Stomach (tissue), 8 donors: ENCODE measurements at regions not wholly inside any gene's neighbourhood (a gene's known extent, or its start where the extent isn't known, plus 50 kb on each side); places are given as distances from the start of the nearest gene placed in this dataset.

Experiments used
- DNase-seq, 2 donors: peaks; one replicate each; pipeline versions ENCODE4 v3.0.0 to v3.0.0-alpha.2; 2013 to 2019
- H3K27ac ChIP-seq, 5 donors: fragments of 200-600 bp in 4 of 5; sonication (generic) in 4 of 5; one replicate each; pipeline ENCODE4 v1.5.1; 2013 to 2019; ENCODE audit warnings: mild to moderate bottlenecking in 1 of 5, moderate library complexity in 1 of 5
- H3K27me3 ChIP-seq, 3 donors: fragments of 200-600 bp; sonication (generic); one replicate each; pipeline ENCODE4 v1.5.1; 2017 to 2019; ENCODE audit warnings: mixed run types in 1 of 3
- H3K36me3 ChIP-seq, 4 donors: fragments of 200-600 bp; sonication (generic); 1 replicate in 3 of 4; 2 replicates in 1 of 4; pipeline ENCODE4 v1.5.1; 2016 to 2019
- H3K4me1 ChIP-seq, 4 donors: fragments of 200-600 bp; sonication (generic); one replicate each; pipeline ENCODE4 v1.5.1; 2016 to 2019
- H3K4me3 ChIP-seq, 4 donors: fragments of 200-600 bp; sonication (generic) in 3 of 4; one replicate each; pipeline ENCODE4 v1.5.1; 2016 to 2019; ENCODE audit warnings: mild to moderate bottlenecking in 1 of 4
- H3K9me3 ChIP-seq, 4 donors: fragments of 200-600 bp; sonication (generic); one replicate each; pipeline ENCODE4 v1.5.1; 2016 to 2019
- EP300 ChIP-seq: sonication (generic); formaldehyde crosslinking; IDR thresholded peaks from one replicate; pipeline ENCODE4 v1.6.1; 2017; ENCODE audit warnings: antibody characterized with exemption
- POLR2A ChIP-seq, 4 donors: fragments of 450-650 bp; IDR thresholded peaks; one replicate each; pipeline ENCODE4 v1.6.1; 2016; ENCODE audit warnings: antibody characterized with exemption in 4 of 4, control low read depth in 2 of 4, mild to moderate bottlenecking in 1 of 4, moderate library complexity in 1 of 4
- POLR2AphosphoS5 ChIP-seq, 3 donors: sonication (generic); formaldehyde crosslinking; IDR thresholded peaks; one replicate each; pipeline ENCODE4 v1.6.1; 2016; ENCODE audit warnings: antibody characterized with exemption in 3 of 3
- WGBS, 5 donors: extraction: QIAGEN DNeasy Blood & Tissue Kit in 3 of 5; methylation state at CpG; one replicate each; pipeline versions ENCODE4 v1.1.5 to v1.1.7; 2013 to 2018; 5-methylcytosine and 5-hydroxymethylcytosine counted together
- intact Hi-C: fragments of 100-400 bp; cut with DNase I; formaldehyde crosslinking; loops from one replicate; pipeline ENCODE4 v1.15.1; 2023; ENCODE audit warnings: low total_unique reads
- TF ChIP-seq, protein P1 (sequence below), 7 experiments: fragments of 450-650 bp in 4 of 7; fragments of 200-600 bp in 3 of 7; sonication (generic) in 3 of 7; IDR thresholded peaks; one replicate each; pipeline ENCODE4 v1.5.1; 2016 to 2019; ENCODE audit warnings: antibody characterized with exemption in 7 of 7, control low read depth in 2 of 7, mild to moderate bottlenecking in 1 of 7
- donor health status: healthy with polysubstance abuse.
- donor health status: Bipolar disorder and iron deficiency.
- donor health status: healthy.

DNA sequence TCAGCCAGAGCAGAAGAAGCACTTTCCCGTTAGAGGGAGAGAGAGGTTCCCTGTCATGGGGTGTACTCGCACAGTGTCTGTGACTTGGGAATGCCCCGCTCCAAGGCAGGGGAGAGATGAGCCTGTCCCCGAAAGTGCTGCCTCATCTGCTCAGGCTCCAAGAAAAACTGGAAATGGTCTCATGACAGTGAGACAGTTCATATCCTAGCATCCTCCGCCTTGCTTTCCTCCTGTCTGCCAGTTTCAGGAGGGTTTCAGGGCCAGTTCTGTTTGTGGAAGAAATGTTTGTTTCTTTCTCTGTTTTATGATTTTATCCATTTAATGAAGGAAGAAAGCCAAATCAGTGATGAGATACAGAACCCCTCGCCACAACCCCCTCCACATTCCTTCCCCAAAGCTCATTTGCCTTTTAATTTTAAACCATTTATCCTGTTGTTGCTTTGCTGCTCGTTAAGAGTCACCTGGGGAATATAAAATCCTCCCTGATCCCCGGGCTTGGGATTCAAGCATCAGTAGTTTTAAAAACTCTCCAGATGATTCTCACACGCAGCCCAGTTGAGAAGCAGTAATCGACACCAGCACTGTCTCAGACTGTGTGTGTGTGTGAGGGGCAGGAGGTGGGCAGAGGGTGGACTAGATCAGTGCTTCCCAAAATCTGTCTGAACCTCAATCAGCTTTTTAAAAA is 144.6 kb upstream of the UBL3 start:
- DNase-seq = peak in 1 of 2 donors; percentile 27
- intact Hi-C loops = no loop called here
- TF ChIP-seq POLR2A (IDR thresholded peaks at IDR 0.05) = no peak
- Histone ChIP-seq H3K9me3 (no peaks in the 10 kb centered on the region), H3K4me1 (no peaks in the 10 kb centered on the region), H3K27me3 (no peaks in the 10 kb centered on the region), H3K4me3 (no peak overlapping the region), H3K36me3 (no peaks in the 10 kb centered on the region), H3K27ac (no peak overlapping the region)
- whole genome bisulfite sequencing, 5 donors = 83 to 89% (median 85%) methylated on average over 10 of the region's 10 CpGs

DNA sequence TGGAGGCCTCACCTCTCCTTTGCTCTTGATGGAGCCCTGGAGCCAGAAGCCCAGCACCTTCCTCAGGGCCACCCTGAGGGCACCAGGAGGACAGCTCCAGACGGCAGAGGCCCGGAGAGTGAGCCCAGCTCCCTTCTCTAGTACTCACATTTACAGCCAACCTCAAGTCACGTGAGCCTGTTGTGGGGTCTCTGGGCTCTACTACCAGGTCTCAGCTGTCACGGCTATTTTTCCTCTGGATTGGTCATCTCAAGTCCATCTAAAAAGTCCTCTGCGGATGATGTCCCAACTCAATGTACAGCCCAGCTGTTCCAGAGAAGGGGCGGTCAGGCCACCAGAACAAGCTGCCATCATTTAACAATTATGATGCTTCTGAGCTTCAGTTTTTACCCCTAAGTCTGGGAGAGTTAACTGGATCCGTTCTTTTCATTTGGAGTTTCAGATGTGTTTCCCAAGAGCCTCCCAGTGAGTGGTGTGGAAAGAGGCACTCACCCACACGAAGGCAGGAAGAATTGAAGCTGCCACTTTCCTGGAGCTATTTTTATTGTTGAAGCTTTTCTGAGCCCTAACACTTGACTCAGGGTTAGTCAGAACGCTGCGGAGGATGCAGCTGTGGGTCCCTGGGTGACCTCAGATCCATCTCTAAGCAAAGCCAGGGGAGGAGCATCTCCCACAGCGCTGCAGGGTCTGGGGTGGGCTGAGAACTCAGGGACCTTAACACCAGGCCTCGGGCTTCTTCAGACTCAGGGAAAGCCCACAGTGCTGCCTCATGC is 143.5 kb upstream of the UBL3 start:
- Histone ChIP-seq H3K4me1 (no peaks in the 10 kb centered on the region), H3K36me3 (no peaks in the 10 kb centered on the region), H3K27ac (no peak overlapping the region), H3K4me3 (no peak overlapping the region), H3K9me3 (no peaks in the 10 kb centered on the region), H3K27me3 (no peaks in the 10 kb centered on the region)
- intact Hi-C loops = no loop called here
- DNase-seq = no peak
- no peak for TF ChIP-seq EP300
- TF ChIP-seq POLR2A (IDR thresholded peaks at IDR 0.05) = no peak
- TF ChIP-seq, protein P1, sequence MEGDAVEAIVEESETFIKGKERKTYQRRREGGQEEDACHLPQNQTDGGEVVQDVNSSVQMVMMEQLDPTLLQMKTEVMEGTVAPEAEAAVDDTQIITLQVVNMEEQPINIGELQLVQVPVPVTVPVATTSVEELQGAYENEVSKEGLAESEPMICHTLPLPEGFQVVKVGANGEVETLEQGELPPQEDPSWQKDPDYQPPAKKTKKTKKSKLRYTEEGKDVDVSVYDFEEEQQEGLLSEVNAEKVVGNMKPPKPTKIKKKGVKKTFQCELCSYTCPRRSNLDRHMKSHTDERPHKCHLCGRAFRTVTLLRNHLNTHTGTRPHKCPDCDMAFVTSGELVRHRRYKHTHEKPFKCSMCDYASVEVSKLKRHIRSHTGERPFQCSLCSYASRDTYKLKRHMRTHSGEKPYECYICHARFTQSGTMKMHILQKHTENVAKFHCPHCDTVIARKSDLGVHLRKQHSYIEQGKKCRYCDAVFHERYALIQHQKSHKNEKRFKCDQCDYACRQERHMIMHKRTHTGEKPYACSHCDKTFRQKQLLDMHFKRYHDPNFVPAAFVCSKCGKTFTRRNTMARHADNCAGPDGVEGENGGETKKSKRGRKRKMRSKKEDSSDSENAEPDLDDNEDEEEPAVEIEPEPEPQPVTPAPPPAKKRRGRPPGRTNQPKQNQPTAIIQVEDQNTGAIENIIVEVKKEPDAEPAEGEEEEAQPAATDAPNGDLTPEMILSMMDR (IDR thresholded peaks at IDR 0.05) = no peak
- no peak for TF ChIP-seq POLR2AphosphoS5 (IDR thresholded peaks at IDR 0.05)
- WGBS, 5 donors = 76 to 83% (median 79%) methylated on average over 10 to 12 of the region's 12 CpGs

DNA sequence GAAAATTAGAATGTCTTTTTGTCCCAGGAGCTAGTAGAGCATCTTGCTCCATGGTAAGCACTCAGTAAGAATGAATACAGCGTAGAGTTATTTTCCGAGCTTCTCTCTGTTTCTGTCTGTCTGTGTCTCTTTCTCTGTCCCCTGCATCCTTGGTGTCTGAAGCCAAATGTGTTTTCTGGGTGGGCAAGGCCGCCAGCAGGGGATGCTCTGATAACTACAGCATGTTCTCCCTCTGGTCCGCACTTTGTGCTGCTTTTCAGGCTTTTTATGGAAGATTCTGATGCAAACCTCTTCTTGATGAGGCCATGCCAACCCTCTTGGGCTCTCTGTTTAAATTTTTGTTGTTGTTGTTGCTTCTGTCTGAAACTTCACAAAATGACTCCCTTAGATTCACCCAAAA is 142.8 kb upstream of the UBL3 start:
- no peak overlapping the region for H3K27ac ChIP-seq
- TF ChIP-seq POLR2A (IDR thresholded peaks at IDR 0.05) (no peak), POLR2AphosphoS5 (IDR thresholded peaks at IDR 0.05) (no peak), EP300 (no peak)
- H3K9me3 ChIP-seq = peaks cover 0 to 3% (median 0%) of the 10 kb centered on the region in 4 donors
- H3K4me1 ChIP-seq = no peaks in the 10 kb centered on the region
- intact Hi-C loops = no loop called here
- no peaks in the 10 kb centered on the region for H3K27me3 ChIP-seq
- WGBS, 5 donors = 91 to 94% (median 94%) methylated on average over 4 of the region's 4 CpGs
- H3K36me3 ChIP-seq = no peaks in the 10 kb centered on the region
- DNase-seq = no peak
- H3K4me3 ChIP-seq = no peak overlapping the region

DNA sequence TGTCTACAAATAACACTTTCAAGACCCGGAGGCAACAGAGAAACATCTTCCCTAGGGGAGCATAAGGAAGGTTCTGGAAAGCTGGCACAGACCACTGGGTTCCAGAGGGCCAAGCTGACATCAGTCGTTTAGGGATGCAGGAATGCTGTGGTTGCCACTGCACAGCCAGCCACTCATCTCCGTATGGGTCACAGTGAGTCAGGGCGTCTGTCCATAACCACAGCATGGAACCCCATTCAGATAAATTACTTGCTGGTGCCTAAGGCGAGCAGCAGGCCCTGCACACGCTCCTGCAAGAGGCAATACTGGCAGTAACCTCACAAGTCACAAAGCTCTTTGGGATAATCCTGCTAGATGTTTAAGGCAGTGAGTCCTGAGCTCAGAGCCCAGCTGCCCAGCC is 140.9 kb upstream of the UBL3 start:
- no peak for TF ChIP-seq EP300
- TF ChIP-seq POLR2A (IDR thresholded peaks at IDR 0.05) = no peak
- TF ChIP-seq, protein P1 (IDR thresholded peaks at IDR 0.05) = no peak
- no peak for TF ChIP-seq POLR2AphosphoS5 (IDR thresholded peaks at IDR 0.05)
- Histone ChIP-seq H3K4me1 (no peaks in the 10 kb centered on the region), H3K27ac (no peak overlapping the region), H3K27me3 (no peaks in the 10 kb centered on the region), H3K9me3 (peaks cover 5 to 22% (median 9%) of the 10 kb centered on the region in 4 donors), H3K4me3 (no peak overlapping the region), H3K36me3 (no peaks in the 10 kb centered on the region)
- 69 to 83% (median 77%) methylated on average over 6 of the region's 6 CpGs for WGBS, 5 donors
- DNase-seq = no peak
- intact Hi-C loops = no loop called here

DNA sequence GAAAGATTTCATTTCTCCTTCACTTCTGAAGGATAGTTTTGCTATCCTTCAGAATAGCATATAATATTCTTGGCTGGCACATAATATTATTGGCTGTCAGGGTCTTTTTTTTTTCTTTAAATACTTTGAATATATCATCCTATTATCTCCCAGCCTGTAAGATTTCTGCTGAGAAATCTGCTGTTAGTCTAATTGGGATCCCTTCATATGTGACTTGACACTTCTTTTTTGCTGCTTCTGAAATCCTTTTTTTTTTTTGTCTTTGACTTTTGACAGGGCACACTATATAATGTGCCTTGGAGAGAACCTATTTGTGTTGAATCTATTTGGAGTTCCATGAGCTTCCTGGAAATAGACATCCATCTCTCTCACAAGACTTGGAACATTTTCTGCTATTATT is 136.9 kb upstream of the UBL3 start:
- no peak overlapping the region for H3K4me3 ChIP-seq
- intact Hi-C loops = no loop called here
- H3K36me3 ChIP-seq = no peaks in the 10 kb centered on the region
- H3K9me3 ChIP-seq = peaks cover 5 to 22% (median 9%) of the 10 kb centered on the region in 4 donors
- no peak overlapping the region for H3K27ac ChIP-seq
- DNase-seq = no peak
- TF ChIP-seq, protein P1 (IDR thresholded peaks at IDR 0.05) = no peak
- TF ChIP-seq EP300 (no peak), POLR2A (IDR thresholded peaks at IDR 0.05) (no peak), POLR2AphosphoS5 (IDR thresholded peaks at IDR 0.05) (no peak)
- H3K27me3 ChIP-seq = no peaks in the 10 kb centered on the region
- H3K4me1 ChIP-seq = no peaks in the 10 kb centered on the region
